HepG2 (cell line): ENCODE measurements at regions not wholly inside any gene's neighbourhood (a gene's known extent, or its start where the extent isn't known, plus 50 kb on each side); places are given as distances from the start of the nearest gene placed in this dataset.

Experiments used
- ATAC-seq: fragments of 200-7000 bp; cut with Tn5 transposase; 3 replicates; pipeline ENCODE4 v1.9.1; 2020; ENCODE audit warnings: mild to moderate bottlenecking, moderate library complexity
- BruUV-seq: library from RNA; stranded (reverse); fragments of 400-500 nt; replicated peaks from 2 replicates; lab custom pipeline; 2021; lab: Mats Ljungman, UMichigan
- CTCF ChIA-PET: fragments of 300-600 bp; formaldehyde crosslinking; extraction: SDS; loops from one replicate; lab custom pipeline; 2021; ENCODE audit warnings: low total read pairs, inconsistent platforms, low intra/inter-chr PET ratio; lab: Yijun Ruan, JAX
- POLR2A ChIA-PET: fragments of 350-600 bp; sonication (Branson Sonifier 250); formaldehyde crosslinking; loops from one replicate; lab custom pipeline; 2020; ENCODE audit warnings: antibody characterized with exemption, inconsistent platforms; lab: Yijun Ruan, JAX
- DNase-seq: peaks from one replicate; pipeline ENCODE4 v3.0.0-alpha.2; 2015; ENCODE audit warnings: low spot score
- FAIRE-seq: peaks from 3 replicates; lab custom pipeline; 2011; peaks lifted over from hg19 to GRCh38; lab: Jason Lieb, UNC
- H2AFZ ChIP-seq: one replicate; pipeline ENCODE4 v1.6.1; 2011; ENCODE audit warnings: low read length, inconsistent platforms
- H3K27ac ChIP-seq: fragments of 300-600 bp; 3 replicates; pipeline ENCODE4 v1.8.0; 2011; ENCODE audit warnings: mixed run types, mild to moderate bottlenecking, mixed read lengths, low read length, inconsistent platforms; ENCODE audit not compliant: insufficient read depth; ENCODE audit errors: extremely low read length
- H3K27me3 ChIP-seq, 2 experiments: fragments of 200-600 bp in 1 of 2; 2 replicates in 1 of 2; 3 replicates in 1 of 2; pipeline versions ENCODE4 v1.6.0 to v1.8.0; 2011; ENCODE audit warnings: low read length in 2 of 2, mild to moderate bottlenecking in 2 of 2, moderate library complexity in 2 of 2, inconsistent platforms in 1 of 2; ENCODE audit not compliant: insufficient read depth in 2 of 2, control insufficient read depth in 1 of 2
- H3K36me3 ChIP-seq, 2 experiments: fragments of 200-600 bp in 1 of 2; replicated peaks in 1 of 2; 2 replicates in 1 of 2; 3 replicates in 1 of 2; pipeline versions ENCODE4 v1.5.1 to v1.8.0; 2011; ENCODE audit warnings: low read length in 2 of 2, inconsistent platforms in 1 of 2; ENCODE audit not compliant: insufficient read depth in 2 of 2, control insufficient read depth in 1 of 2
- H3K4me1 ChIP-seq: 2 replicates; pipeline ENCODE4 v1.5.1; 2012; ENCODE audit warnings: low read length, inconsistent platforms; ENCODE audit not compliant: insufficient read depth
- H3K4me2 ChIP-seq: 2 replicates; pipeline ENCODE4 v1.6.0; 2011; ENCODE audit warnings: low read depth, low read length, inconsistent platforms
- H3K4me3 ChIP-seq, 3 experiments: fragments of 200-600 bp in 1 of 3; sonication (generic), shearing (Covaris generic) in 1 of 3; replicated peaks in 1 of 3; 2 replicates each; pipeline ENCODE4 v1.5.1; 2011 to 2016; ENCODE audit warnings: low read length in 3 of 3, inconsistent platforms in 2 of 3, low read depth in 2 of 3, mild to moderate bottlenecking in 2 of 3, control low read depth in 1 of 3, mixed read lengths in 1 of 3; ENCODE audit not compliant: insufficient read depth in 1 of 3
- H3K79me2 ChIP-seq: one replicate; pipeline ENCODE4 v1.6.1; 2011; ENCODE audit warnings: low read length, inconsistent platforms; ENCODE audit not compliant: insufficient read depth
- H3K9ac ChIP-seq: 2 replicates; pipeline ENCODE4 v1.6.0; 2011; ENCODE audit warnings: mild to moderate bottlenecking, low read depth, low read length, inconsistent platforms; ENCODE audit not compliant: insufficient read depth
- H3K9me3 ChIP-seq: 2 replicates; pipeline ENCODE4 v1.5.1; 2012; ENCODE audit warnings: mild to moderate bottlenecking, low read length
- H4K20me1 ChIP-seq: 2 replicates; pipeline ENCODE4 v1.6.0; 2011; ENCODE audit warnings: inconsistent platforms, mild to moderate bottlenecking, low read length, moderate library complexity; ENCODE audit not compliant: insufficient read depth
- ADNP ChIP-seq: sonication (generic); formaldehyde crosslinking; IDR thresholded peaks from 2 replicates; pipeline ENCODE4 v1.4.0; 2020; ENCODE audit warnings: missing genetic modification reagents
- ATF6 ChIP-seq: sonication (generic); formaldehyde crosslinking; conservative IDR thresholded peaks from 2 replicates; pipeline ENCODE4 v1.4.0; 2020; ENCODE audit warnings: missing genetic modification reagents
- CENPT ChIP-seq: sonication (generic); formaldehyde crosslinking; IDR thresholded peaks from 2 replicates; pipeline ENCODE4 v1.8.0; 2022; ENCODE audit warnings: low read depth, mild to moderate bottlenecking, moderate library complexity, missing genetic modification reagents
- GABPB1 ChIP-seq: IDR thresholded peaks from 2 replicates; pipeline ENCODE4 v1.6.1; 2016; ENCODE audit warnings: mild to moderate bottlenecking, missing genetic modification reagents, moderate library complexity, missing compliant biosample characterization
- KLF11 ChIP-seq: IDR thresholded peaks from 2 replicates; pipeline ENCODE4 v1.6.1; 2016; ENCODE audit warnings: missing compliant biosample characterization
- MAFG ChIP-seq: sonication (generic); formaldehyde crosslinking; IDR thresholded peaks from 2 replicates; pipeline ENCODE4 v1.5.1; 2020; ENCODE audit warnings: mild to moderate bottlenecking, missing genetic modification reagents
- MZF1 ChIP-seq: sonication (generic); formaldehyde crosslinking; IDR thresholded peaks from 2 replicates; pipeline ENCODE4 v1.8.1; 2023; ENCODE audit warnings: mild to moderate bottlenecking, missing genetic modification reagents, borderline replicate concordance
- NFIB ChIP-seq: sonication (generic); formaldehyde crosslinking; IDR thresholded peaks from 2 replicates; pipeline ENCODE4 v1.9.0; 2021; ENCODE audit warnings: missing genetic modification reagents, mild to moderate bottlenecking, borderline replicate concordance
- REPIN1 ChIP-seq: sonication (generic); formaldehyde crosslinking; IDR thresholded peaks from 2 replicates; pipeline ENCODE4 v1.8.0; 2022; ENCODE audit warnings: missing genetic modification reagents, low read depth, mild to moderate bottlenecking, borderline replicate concordance
- SRF ChIP-seq: IDR thresholded peaks from 2 replicates; pipeline ENCODE4 v1.6.1; 2011; ENCODE audit warnings: mild to moderate bottlenecking, low read depth, low read length, moderate library complexity
- TAF15 ChIP-seq: fragments of 200-400 bp; formaldehyde crosslinking; IDR thresholded peaks from one replicate; pipeline ENCODE4 v1.6.1; 2018; ENCODE audit warnings: mild to moderate bottlenecking, low read depth, low read length; ENCODE audit not compliant: poor library complexity, severe bottlenecking
- ZBTB34 ChIP-seq: sonication (generic); formaldehyde crosslinking; IDR thresholded peaks from 2 replicates; pipeline ENCODE4 v1.8.0; 2022; ENCODE audit warnings: mild to moderate bottlenecking, missing genetic modification reagents
- ZBTB38 ChIP-seq: sonication (generic); formaldehyde crosslinking; IDR thresholded peaks from 2 replicates; pipeline ENCODE4 v1.5.1; 2020; ENCODE audit warnings: mild to moderate bottlenecking, missing genetic modification reagents
- ZNF136 ChIP-seq: sonication (generic); formaldehyde crosslinking; IDR thresholded peaks from 2 replicates; pipeline ENCODE4 v1.8.1; 2022; ENCODE audit warnings: low read depth, mild to moderate bottlenecking, moderate library complexity, missing genetic modification reagents
- ZNF234 ChIP-seq: sonication (generic); formaldehyde crosslinking; conservative IDR thresholded peaks from 2 replicates; pipeline ENCODE4 v1.5.1; 2020; ENCODE audit warnings: mild to moderate bottlenecking, missing genetic modification reagents
- ZNF253 ChIP-seq: sonication (generic); formaldehyde crosslinking; IDR thresholded peaks from 2 replicates; pipeline ENCODE4 v1.8.0; 2022; ENCODE audit warnings: mild to moderate bottlenecking, missing genetic modification reagents, borderline replicate concordance
- ZNF430 ChIP-seq: sonication (generic); formaldehyde crosslinking; IDR thresholded peaks from 2 replicates; pipeline ENCODE4 v1.9.0; 2021; ENCODE audit warnings: mild to moderate bottlenecking, missing genetic modification reagents
- ZNF557 ChIP-seq: sonication (generic); formaldehyde crosslinking; IDR thresholded peaks from 2 replicates; pipeline ENCODE4 v1.4.0; 2020; ENCODE audit warnings: missing genetic modification reagents
- WGBS: methylation state at CpG from one replicate; pipeline ENCODE4 v1.1.6; 2017; ENCODE audit warnings: low lambda C conversion rate; 5-methylcytosine and 5-hydroxymethylcytosine counted together
- in situ Hi-C: cut with HindIII; loops from 2 replicates; pipeline ENCODE4 v1.10.0; 2017; ENCODE audit warnings: low pct_unique_long_range_greater_than_20kb; ENCODE audit not compliant: extremely low pct_ligation_motif_present
- intact Hi-C: fragments of 100-400 bp; cut with micrococcal nuclease; formaldehyde crosslinking; loops from one replicate; pipeline ENCODE4 v1.10.0; 2022; ENCODE audit not compliant: unreplicated experiment
- TF ChIP-seq, protein P1 (sequence below): sonication (generic); formaldehyde crosslinking; IDR thresholded peaks from 2 replicates; pipeline ENCODE4 v1.8.0; 2022; ENCODE audit warnings: missing genetic modification reagents, low read depth, mild to moderate bottlenecking, borderline replicate concordance

DNA sequence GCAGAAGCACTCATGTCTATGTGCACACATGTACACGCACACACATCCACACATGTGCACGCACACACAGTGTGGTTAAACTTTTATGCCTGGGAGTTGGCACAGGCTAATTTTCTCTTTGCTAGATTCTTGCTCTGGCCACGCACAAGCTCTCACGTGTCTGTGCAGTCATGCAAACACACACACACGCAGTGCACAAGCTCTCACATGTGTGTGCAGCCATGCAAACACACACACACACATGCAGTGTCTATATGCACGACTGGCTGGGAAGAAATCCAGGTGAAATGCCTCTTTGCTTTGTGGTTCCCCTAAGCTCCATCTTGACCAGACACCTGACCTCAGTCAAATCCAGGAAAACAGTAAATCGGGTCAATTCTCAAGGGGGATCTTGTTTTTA is 138.0 kb downstream of the SHOX start:
- no peak for TF ChIP-seq MAFG (CRISPR knock-in tag)
- no peak for TF ChIP-seq ZNF253
- TF ChIP-seq ADNP = no peak
- TF ChIP-seq CENPT (CRISPR knock-in tag) = no peak
- no peak for TF ChIP-seq ZNF557
- no peak for TF ChIP-seq ZNF136 (CRISPR knock-in tag)
- no peak for TF ChIP-seq TAF15
- TF ChIP-seq SRF = no peak
- no peak for TF ChIP-seq MZF1
- TF ChIP-seq ZBTB34 (CRISPR knock-in tag) = no peak
- TF ChIP-seq ZNF430 (CRISPR knock-in tag) = no peak
- no peak for TF ChIP-seq ZBTB38 (CRISPR knock-in tag)
- TF ChIP-seq, protein P1, sequence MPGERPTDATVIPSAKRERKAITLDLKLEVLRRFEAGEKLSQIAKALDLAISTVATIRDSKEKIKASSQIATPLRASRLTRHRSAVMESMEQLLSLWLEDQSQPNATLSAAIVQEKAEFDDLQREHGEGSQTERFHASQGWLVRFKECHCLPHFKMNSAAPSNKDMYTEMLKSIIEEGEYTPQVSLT = no peak
- TF ChIP-seq ATF6 = no peak
- TF ChIP-seq KLF11 = no peak
- no peak for TF ChIP-seq GABPB1 (CRISPR knock-in tag)
- TF ChIP-seq REPIN1 (CRISPR knock-in tag) = no peak
- TF ChIP-seq NFIB = no peak
- no peak for TF ChIP-seq ZNF234
- H3K9me3 ChIP-seq = no peaks in the 10 kb centered on the region
- H3K4me1 ChIP-seq = no peaks in the 10 kb centered on the region
- no TSS peak for BruUV-seq
- H3K4me2 ChIP-seq = no peak overlapping the region
- ChIA-PET CTCF (no interaction called here), POLR2A (no interaction called here)
- no peak overlapping the region for H2AFZ ChIP-seq
- ATAC-seq = no peak
- DNase-seq = no peak
- FAIRE-seq = no peak
- H3K27ac ChIP-seq = no peak overlapping the region
- 4% methylated on average over 6 of the region's 7 CpGs for whole genome bisulfite sequencing
- intact Hi-C loops (no loop called here), in situ Hi-C loops (no loop called here)
- H3K36me3 ChIP-seq = no peaks in the 10 kb centered on the region
- H3K9ac ChIP-seq = no peak overlapping the region
- no peak overlapping the region for H3K4me3 ChIP-seq
- no peaks in the 10 kb centered on the region; a peak in 1 of 5 replicates for H3K27me3 ChIP-seq
- no peaks in the 10 kb centered on the region for H3K79me2 ChIP-seq
- H4K20me1 ChIP-seq = no peaks in the 10 kb centered on the region
